ENCODE measurements at regions not wholly inside any gene's neighbourhood (a gene's known extent, or its start where the extent isn't known, plus 50 kb on each side); places are given as distances from the start of the nearest gene placed in this dataset.

GRCh38 chr10:2610946-2611345 is 456.4 kb upstream of the PFKP start:
- Histone ChIP-seq H3K27me3 (ENCODE audit: control insufficient read depth, insufficient read depth, low read length) (no peaks in the 10 kb centered on the region), H3K4me3 (ENCODE audit: low read length in 3 of 3) (no peak overlapping the region), H3K4me1 (ENCODE audit: control insufficient read depth in 2 of 3, insufficient read depth in 2 of 3, low read depth in 1 of 3, low read length in 3 of 3) (no peaks in the 10 kb centered on the region), H3K9me3 (ENCODE audit: control insufficient read depth in 2 of 3, insufficient read depth in 1 of 3, low read length in 3 of 3) (no peaks in the 10 kb centered on the region), H3K36me3 (ENCODE audit: control insufficient read depth in 2 of 3, insufficient read depth in 3 of 3, low read length in 3 of 3) (no peaks in the 10 kb centered on the region), H3K27ac (ENCODE audit: low read depth in 2 of 2, low read length in 2 of 2) (no peak overlapping the region), H3K9ac (ENCODE audit: low read length in 3 of 3) (no peak overlapping the region)
- intact Hi-C loops (cut with DNase I): no loop called here
- DNase-seq: no peak
- no peak for TF ChIP-seq CTCF (IDR thresholded peaks at IDR 0.05; ENCODE audit: borderline replicate concordance, extremely low read depth, insufficient read depth)
- no peak for FAIRE-seq

GRCh38 chr10:2604891-2605290 is 462.5 kb upstream of the PFKP start:
- H3K9me3 ChIP-seq (ENCODE audit: control insufficient read depth in 2 of 3, insufficient read depth in 1 of 3, low read length in 3 of 3): no peaks in the 10 kb centered on the region
- intact Hi-C loops (cut with DNase I): no loop called here
- FAIRE-seq (no peak), DNase-seq (no peak)
- no peaks in the 10 kb centered on the region for H3K4me1 ChIP-seq (ENCODE audit: control insufficient read depth in 2 of 3, insufficient read depth in 2 of 3, low read depth in 1 of 3, low read length in 3 of 3)
- no peak overlapping the region for H3K4me3 ChIP-seq (ENCODE audit: low read length in 3 of 3)
- no peak overlapping the region for H3K9ac ChIP-seq (ENCODE audit: low read length in 3 of 3)
- H3K27ac ChIP-seq (ENCODE audit: low read depth in 2 of 2, low read length in 2 of 2): no peak overlapping the region
- no peaks in the 10 kb centered on the region for H3K27me3 ChIP-seq (ENCODE audit: control insufficient read depth, insufficient read depth, low read length)
- no peaks in the 10 kb centered on the region for H3K36me3 ChIP-seq (ENCODE audit: control insufficient read depth in 2 of 3, insufficient read depth in 3 of 3, low read length in 3 of 3)
- no peak for TF ChIP-seq CTCF (IDR thresholded peaks at IDR 0.05; ENCODE audit: borderline replicate concordance, extremely low read depth, insufficient read depth)

- DNase-seq: peak in 1 of 5 donors; percentile 52
- H3K9ac ChIP-seq (ENCODE audit: low read length in 3 of 3): no peak overlapping the region
- H3K9me3 ChIP-seq (ENCODE audit: control insufficient read depth in 2 of 3, insufficient read depth in 1 of 3, low read length in 3 of 3): no peaks in the 10 kb centered on the region
- no peak for TF ChIP-seq CTCF (IDR thresholded peaks at IDR 0.05; ENCODE audit: borderline replicate concordance, extremely low read depth, insufficient read depth)
- no peaks in the 10 kb centered on the region for H3K36me3 ChIP-seq (ENCODE audit: control insufficient read depth in 2 of 3, insufficient read depth in 3 of 3, low read length in 3 of 3)
- FAIRE-seq: no peak
- H3K4me1 ChIP-seq (ENCODE audit: control insufficient read depth in 2 of 3, insufficient read depth in 2 of 3, low read depth in 1 of 3, low read length in 3 of 3): no peaks in the 10 kb centered on the region
- no peak overlapping the region for H3K4me3 ChIP-seq (ENCODE audit: low read length in 3 of 3)
- H3K27me3 ChIP-seq (ENCODE audit: control insufficient read depth, insufficient read depth, low read length): no peaks in the 10 kb centered on the region
- intact Hi-C loops (cut with DNase I): no loop called here
- no peak overlapping the region for H3K27ac ChIP-seq (ENCODE audit: low read depth in 2 of 2, low read length in 2 of 2)
Measured at GRCh38 chr10:2599571-2599970, 467.8 kb upstream of the PFKP start.

All from kidney (tissue), 13 donors.